Chondrocyte (in vitro differentiated cells): ENCODE measurements at regions not wholly inside any gene's neighbourhood (a gene's known extent, or its start where the extent isn't known, plus 50 kb on each side); places are given as distances from the start of the nearest gene placed in this dataset.
"Not testable (repeated sequence)": the region's sequence is repeated elsewhere in the genome, so short reads cannot be mapped to it uniquely, and the experiment has no call there.

ENCODE experiments used
- DNase-seq: peaks from one replicate; pipeline ENCODE4 v3.0.0; 2021; ENCODE audit warnings: mixed read lengths, low spot score
- H3K27ac Mint-ChIP-seq: one replicate; pipeline ENCODE4 v1.8.0; 2021; ENCODE audit warnings: mild to moderate bottlenecking, moderate library complexity, mixed read lengths; ENCODE audit not compliant: unreplicated experiment
- H3K27me3 Mint-ChIP-seq: 2 replicates; pipeline ENCODE4 v1.8.0; 2021; ENCODE audit warnings: low read depth, mixed read lengths
- H3K36me3 Mint-ChIP-seq: 2 replicates; pipeline ENCODE4 v1.8.0; 2021; ENCODE audit warnings: low read depth, mixed read lengths
- H3K4me1 Mint-ChIP-seq: 2 replicates; pipeline ENCODE4 v1.8.0; 2021; ENCODE audit warnings: low read depth, mild to moderate bottlenecking, mixed read lengths
- H3K4me3 Mint-ChIP-seq: one replicate; pipeline ENCODE4 v1.8.0; 2021; ENCODE audit warnings: mild to moderate bottlenecking, moderate library complexity, mixed read lengths; ENCODE audit not compliant: unreplicated experiment
- H3K9me3 Mint-ChIP-seq: 2 replicates; pipeline ENCODE4 v1.8.0; 2021; ENCODE audit warnings: low read depth, mixed read lengths
- CTCF ChIP-seq: fragments of 200-600 bp; sonication (generic); IDR thresholded peaks from 2 replicates; pipeline ENCODE4 v1.5.0; 2021; ENCODE audit warnings: antibody characterized with exemption, mild to moderate bottlenecking, moderate library complexity

GRCh38 chr5:67985686-67986387, 229.7 kb upstream of the PIK3R1 start:
- Mint-ChIP-seq H3K27ac (peak overlapping the region; percentile 34), H3K9me3 (no peaks in the 10 kb centered on the region), H3K27me3 (no peaks in the 10 kb centered on the region), H3K4me1 (peaks cover 53% of the 10 kb centered on the region), H3K36me3 (no peaks in the 10 kb centered on the region), H3K4me3 (no peak overlapping the region)
- TF ChIP-seq CTCF = no peak
- DNase-seq = no peak

GRCh38 chr5:67984546-67984945, 231.0 kb upstream of the PIK3R1 start:
- Mint-ChIP-seq H3K27me3 (no peaks in the 10 kb centered on the region), H3K36me3 (no peaks in the 10 kb centered on the region), H3K4me1 (peaks cover 42% of the 10 kb centered on the region), H3K27ac (no peak overlapping the region), H3K4me3 (no peak overlapping the region), H3K9me3 (no peaks in the 10 kb centered on the region)
- no peak for DNase-seq
- no peak for TF ChIP-seq CTCF

- H3K9me3 Mint-ChIP-seq = no peaks in the 10 kb centered on the region
- H3K27ac Mint-ChIP-seq = peak overlapping the region; percentile 65
- no peaks in the 10 kb centered on the region for H3K27me3 Mint-ChIP-seq
- no peaks in the 10 kb centered on the region for H3K36me3 Mint-ChIP-seq
- H3K4me1 Mint-ChIP-seq = peaks cover 31% of the 10 kb centered on the region
- no peak for TF ChIP-seq CTCF
- no peak for DNase-seq
- no peak overlapping the region for H3K4me3 Mint-ChIP-seq
These were observed 232.1 kb upstream of the PIK3R1 start for GRCh38 chr5:67983251-67984110.

GRCh38 chr5:67982160-67982559, 233.4 kb upstream of the PIK3R1 start:
- H3K9me3 Mint-ChIP-seq, H3K27me3 Mint-ChIP-seq, H3K36me3 Mint-ChIP-seq, H3K27ac Mint-ChIP-seq, DNase-seq, H3K4me3 Mint-ChIP-seq: not testable (repeated sequence)
- H3K4me1 Mint-ChIP-seq = peaks cover 41% of the 10 kb centered on the region

- Mint-ChIP-seq H3K36me3 (no peaks in the 10 kb centered on the region), H3K4me1 (peaks cover 21% of the 10 kb centered on the region), H3K9me3 (no peaks in the 10 kb centered on the region), H3K27ac (no peak overlapping the region), H3K4me3 (no peak overlapping the region), H3K27me3 (no peaks in the 10 kb centered on the region)
- DNase-seq = no peak
- TF ChIP-seq CTCF = no peak
These were observed 237.4 kb upstream of the PIK3R1 start for GRCh38 chr5:67978171-67978570.
